T-helper 22 cell (primary cell): ENCODE measurements at regions not wholly inside any gene's neighbourhood (a gene's known extent, or its start where the extent isn't known, plus 50 kb on each side); places are given as distances from the start of the nearest gene placed in this dataset.

Experiments used
- DNase-seq: peaks from one replicate; pipeline ENCODE4 v3.0.0-alpha.2; 2020; ENCODE audit warnings: low read depth

DNA sequence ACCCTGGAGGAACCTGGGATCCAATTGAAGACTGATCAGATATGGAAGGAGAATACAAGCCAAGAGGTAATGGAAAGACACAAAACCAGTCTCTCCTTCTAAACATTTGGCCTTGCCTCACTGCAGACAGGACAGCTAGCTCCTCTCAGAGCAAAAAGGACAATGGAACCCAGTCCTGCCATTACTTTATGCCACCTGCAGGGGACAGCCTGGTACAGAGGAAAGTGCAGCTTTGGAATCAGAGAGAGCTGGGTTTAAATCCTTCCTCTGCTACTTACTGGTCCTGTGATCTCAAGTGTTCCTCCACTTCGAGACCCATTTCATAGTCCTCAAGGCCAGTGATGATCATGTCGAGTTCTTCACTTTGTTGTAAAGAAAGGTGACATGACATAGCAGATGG lies 159.4 kb upstream of the SMAD3 start:
- no peak for DNase-seq

DNA sequence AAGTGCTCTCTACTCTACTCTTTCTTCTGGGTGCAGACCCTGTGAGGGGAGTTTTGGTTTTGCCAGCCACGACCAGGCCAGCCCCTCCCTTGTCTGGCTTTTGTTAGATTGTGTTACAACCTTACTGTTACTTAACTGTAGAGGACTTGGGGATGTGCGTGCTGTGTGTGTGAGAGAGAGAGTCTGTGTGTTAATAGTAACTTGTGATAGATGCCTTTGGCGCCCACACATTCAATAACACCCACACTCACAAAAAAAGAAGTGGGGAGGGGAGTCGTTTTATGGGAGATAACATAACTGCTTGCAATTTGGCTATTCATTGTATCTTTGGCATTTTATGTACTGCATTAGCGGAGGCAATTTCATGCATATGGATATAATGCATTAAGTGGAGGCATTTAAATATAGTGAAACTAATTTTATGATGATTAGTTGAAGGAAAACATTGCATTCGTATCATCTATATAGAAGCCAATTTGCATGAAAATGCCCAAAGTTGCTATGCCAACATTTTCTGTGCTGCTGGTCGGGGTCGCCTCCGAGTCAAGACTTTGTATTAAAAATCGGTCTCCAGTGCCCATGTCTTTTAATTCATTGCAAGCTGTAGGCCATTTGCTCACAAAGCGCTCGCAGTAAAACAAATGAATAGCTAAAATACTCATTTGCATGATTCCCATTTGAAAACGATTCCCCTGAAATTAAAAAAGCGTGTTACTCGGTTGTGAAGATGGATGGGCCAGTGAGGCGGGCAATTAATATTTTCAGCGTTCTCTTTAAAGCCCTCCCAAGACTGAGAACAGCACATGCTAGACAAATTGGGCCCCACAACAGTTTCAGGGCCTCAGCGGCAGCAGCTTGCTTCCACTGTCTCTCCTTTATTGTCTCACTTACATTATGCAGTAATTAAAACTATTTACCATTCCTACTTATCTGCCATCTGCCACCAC lies 158.5 kb upstream of the SMAD3 start:
- DNase-seq, result no peak

DNA sequence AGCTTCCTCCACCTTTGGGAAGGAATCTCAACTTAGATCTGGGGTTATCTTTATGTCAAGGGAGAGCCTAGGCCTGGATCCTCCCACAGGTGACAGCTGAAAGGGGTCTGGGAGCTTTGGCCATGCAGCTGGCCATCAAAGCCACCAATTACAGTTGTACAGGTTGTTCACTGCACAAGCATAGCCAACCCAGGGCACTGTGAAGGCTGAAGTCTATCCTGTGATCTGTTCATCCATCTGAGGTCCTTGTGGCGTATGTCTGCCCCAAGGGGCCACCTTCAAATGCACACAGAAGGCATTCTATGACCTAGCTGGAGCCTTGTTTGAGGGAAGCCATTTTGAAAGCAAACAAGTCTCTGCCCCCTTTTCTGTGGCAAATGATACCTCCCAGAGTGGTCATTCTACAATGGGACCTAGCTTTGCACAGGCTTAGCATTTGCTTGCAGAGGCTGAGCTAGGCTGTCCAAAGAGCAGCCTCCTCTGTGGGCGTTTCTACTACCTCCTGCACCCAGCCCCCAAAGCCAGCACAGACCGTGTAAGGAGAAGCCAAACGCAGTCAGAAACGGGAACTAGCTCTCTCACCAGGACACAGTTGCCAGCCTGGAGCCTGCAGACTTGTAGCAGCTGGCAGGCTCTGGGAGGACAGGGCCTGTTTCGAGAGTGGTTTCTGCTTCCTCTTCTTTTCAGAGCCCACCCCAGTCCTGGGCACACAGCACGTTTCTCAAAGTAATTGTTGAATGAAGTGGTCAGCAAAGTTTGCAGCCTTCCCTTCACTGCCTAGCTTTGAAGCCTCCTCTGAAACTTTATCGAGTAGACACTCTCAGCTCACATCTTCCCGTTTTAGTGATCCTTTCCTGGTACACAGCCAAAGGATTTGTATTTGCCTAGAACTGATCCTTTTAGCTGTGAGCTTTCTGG lies 157.3 kb upstream of the SMAD3 start:
- no peak for DNase-seq

DNA sequence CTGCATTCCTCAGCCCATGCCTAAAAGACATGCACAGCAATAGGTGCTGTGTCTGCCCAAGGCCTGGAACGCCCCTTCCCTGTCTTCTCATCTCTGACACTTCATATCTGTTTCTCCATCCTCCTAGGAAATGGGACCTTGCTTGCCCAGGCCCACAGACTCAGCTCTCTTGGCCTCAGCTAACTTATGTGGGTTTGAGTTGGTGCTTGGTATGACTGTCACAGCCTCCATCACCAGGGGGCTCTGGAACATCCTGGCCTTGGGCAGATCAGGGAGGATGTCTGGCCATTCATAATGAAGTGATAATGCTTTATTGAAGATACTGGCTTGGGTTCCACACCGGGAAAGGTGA lies 156.7 kb upstream of the SMAD3 start:
- DNase-seq, result no peak

DNA sequence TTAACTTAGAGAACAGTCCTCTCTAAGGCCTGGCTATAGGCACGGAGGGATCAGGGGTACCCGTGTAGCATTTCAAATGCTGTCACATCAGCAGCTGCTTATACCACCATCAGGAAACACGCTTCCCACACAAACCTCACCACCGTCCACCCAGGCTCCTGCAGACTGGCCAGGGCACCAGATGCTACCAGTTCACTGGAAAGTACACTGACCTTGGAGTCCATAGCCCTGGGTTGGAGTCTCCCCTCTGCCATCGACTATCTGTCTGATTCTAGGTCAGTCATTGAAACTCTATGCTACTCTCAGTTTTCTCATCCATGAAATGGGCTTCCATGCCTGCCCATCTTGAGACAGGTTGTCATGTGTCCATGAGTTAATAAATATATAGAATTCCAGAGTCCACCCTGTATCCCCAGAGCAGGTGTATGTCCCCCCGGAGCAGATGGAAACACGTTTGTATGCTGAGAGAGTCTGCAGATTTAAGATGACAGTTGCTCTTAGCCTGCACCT lies 156.0 kb upstream of the SMAD3 start:
- no peak for DNase-seq

DNA sequence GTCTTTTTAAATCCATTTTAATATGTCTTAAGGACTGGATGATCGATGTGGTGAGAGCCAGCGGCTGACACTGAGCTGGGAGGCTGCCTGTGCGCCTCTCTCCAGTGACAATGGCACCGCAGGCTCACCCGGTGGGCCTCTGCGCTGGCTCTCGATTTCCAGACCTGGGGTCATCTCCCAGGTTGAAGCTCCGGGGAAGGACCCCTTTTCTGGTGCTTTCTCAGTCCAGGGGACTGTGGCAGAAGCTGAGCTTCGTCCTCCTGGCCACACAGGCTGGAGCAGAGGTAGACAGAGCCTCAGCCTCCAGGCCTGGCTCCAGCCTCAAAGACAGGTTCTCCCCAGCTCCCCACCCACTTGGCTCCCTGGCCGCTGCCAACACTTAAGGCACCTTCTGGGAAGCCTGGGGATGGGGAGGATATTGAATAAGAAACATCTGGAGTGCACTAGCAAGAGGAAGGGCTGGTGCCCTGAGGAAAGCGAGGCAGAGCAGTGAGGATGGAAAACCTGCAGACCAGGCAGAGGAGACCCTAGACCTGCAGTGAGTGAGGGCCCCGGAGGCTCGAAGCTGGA lies 154.2 kb upstream of the SMAD3 start:
- DNase-seq, result no peak

DNA sequence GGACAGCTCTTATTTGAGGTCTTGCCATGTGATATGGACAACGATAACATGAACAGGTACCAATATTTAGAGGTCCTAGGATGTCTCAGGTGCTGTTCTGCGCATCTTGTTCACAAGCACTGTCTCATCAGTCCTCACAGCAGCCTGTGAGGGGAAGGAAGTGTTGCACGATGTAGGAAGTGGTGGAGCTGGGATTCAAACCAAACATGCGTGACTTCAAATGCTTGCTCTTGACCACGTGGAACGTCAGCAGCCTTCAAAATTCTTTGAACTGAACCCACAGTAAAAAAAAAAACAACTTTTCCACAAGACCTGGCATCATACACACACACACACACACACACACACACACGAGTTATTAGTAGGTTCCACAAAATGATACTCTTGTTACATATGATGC lies 153.4 kb upstream of the SMAD3 start:
- peak; percentile 46 for DNase-seq

DNA sequence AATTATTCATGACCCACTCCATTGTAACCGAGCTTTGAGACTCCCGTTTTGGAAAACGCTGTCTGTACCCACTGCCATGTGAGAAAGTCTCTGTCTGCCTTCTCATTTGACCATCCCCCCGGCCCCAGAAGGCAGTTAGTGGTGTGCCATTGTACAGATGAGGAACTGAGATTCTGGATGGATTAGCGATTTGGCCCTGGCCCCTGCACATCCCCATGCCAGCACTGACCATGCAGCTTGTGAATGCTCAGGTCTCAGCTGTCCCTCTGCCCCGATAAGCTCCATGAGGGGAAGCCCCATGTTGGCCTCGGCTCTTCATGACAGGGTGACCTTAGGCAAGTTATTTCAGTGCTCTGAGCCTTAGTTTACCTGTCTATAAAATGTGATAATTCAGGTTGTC lies 153.0 kb upstream of the SMAD3 start:
- no peak for DNase-seq

DNA sequence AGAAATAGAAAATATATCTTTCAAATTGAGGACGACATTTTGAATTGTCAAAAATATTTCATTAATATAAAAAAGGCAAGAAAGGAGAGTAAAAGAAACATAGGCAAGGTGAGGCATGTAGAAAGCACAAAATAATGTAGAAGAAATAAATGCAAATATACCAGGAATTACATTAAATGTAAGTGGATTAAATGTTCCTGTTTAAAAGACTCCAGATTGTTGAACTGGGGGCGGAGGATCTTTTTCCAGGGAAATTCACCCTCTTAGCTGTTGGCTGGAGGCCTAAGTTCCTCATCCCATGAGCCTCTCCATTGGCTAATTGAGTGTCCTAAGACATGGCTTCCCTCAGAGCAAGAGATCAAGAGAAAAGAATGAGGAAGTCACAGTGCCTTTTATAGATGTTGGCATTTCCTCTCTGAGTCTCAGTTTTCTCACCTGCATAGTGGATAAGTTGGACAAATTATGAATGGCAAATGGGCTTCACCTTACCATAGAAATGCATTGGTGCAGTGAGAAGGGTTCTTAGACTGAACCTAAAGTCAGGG lies 147.4 kb upstream of the SMAD3 start:
- DNase-seq, result no peak

DNA sequence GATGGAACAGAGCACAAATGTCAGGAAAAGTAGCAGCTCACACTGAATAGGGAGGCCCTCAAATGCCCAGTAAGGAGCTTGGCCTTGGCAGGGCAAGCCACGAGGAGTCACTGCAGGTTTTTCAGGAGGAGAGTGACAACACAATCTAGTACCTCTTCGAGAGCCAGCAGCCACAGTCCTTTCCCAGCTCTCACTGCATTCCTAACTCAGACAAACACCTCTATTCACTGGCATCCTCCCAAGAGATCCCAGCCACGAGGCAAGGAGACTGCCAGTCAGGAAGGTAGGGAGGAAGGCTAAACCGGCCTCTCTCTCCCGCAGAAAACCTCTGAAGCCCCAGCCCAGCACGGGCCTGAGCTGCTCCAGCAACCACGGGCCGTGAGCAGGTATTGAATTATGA lies 146.0 kb upstream of the SMAD3 start:
- DNase-seq, result no peak

DNA sequence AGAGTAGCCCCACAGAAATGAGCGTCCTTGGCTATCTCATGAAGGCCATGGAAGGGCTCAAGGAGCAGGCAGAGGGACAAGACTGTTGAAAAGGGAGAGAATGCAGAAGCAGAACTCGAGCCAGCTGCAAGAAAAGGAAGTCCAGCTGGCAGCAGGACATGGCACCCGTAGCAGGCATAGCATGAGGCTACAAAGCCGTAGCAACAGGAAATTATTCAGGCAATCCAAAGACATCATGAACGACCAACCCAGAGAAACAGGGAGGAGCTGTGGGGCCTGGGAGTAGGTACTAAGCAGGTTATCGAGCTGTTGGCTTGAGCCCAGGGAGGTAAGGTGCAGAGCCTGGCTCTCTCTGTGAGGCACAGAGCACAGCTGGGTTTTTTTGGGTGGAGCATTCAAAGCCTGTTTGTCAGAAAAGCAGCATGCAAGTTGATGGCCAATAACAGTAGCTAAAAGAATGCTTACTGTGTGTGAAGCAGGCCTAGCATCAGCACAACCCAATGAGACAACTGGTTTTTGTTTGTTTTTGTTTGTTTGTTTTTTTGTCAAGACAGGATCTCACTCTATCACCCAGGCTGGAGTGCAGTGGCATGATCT lies 144.0 kb upstream of the SMAD3 start:
- no peak for DNase-seq

DNA sequence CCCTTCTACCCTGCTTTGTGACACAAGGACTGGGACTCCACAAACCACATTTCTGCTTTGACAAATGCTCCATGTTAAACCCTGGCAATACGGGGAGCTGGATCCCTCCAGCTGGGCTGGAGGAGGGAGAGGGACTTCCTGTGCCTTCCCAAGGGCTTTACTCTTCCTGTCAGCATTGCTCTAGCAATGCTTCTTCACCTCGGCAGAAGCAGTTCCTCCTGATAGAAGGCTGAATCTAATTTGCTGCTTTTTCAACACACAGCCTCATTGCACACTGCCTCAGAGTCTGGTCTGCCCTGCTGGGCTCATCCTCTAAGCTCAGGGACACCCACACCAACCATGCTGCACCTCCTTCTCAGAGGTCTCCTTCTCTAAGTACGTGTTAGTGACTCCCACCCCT lies 142.8 kb upstream of the SMAD3 start:
- DNase-seq, result no peak

DNA sequence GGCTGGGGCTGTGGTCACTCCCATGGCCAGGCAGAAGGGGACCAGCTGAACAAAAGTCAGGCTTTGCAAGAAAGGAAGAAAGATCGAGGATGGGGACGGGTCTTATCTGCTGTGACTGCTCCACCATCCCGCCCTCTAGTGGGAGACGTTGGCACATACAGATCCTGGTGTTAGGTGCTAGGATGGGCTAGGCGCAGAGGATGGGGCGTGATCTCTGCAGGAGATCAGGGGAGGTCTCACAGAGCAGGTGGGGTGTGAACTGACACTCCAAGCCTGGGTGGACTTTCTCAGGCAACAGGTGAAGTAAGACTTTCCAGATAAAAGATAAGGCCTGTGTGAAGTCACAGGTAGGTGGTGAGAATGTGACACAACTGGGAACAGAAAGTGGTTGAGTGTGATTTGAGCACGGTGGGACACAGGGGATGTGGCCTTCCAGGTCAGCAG lies 141.9 kb upstream of the SMAD3 start:
- no peak for DNase-seq

DNA sequence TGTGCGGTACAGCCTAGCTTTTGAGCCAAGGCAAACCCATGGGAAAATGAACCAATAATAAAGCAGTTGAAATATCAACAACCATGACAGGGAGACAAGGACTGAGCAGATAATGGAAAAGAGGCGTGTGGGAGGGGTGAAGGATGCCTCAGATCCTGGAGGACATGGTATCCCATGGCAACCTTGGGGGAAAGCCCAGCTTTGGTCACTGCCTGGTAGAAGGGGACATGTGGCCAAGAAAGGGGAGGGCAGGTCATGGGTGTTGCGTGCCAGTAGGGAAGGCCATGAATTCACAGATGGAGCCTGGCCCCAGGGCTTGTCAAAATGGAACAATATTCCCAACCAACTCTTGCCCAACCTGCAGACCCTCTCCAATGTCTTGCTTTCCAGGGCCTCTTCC lies 140.5 kb upstream of the SMAD3 start:
- no peak for DNase-seq

DNA sequence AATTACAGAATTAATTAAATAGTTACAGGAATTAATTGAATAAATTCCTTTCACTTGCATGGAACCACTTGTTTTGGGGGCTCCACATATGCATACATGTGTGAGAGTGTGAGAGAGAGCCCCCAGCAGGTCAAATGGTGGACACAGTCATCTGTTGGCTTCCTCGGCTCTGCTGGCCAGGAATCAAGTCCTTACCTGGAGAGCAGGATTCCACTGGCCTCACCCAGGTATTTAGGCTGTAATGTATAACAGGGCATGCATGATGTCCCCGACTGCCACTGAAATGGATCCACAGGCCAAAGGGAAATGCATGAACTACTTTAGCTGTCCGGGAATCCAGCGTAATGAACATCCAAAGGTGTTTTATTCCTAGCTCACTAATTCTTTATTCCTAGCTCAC lies 139.7 kb upstream of the SMAD3 start:
- DNase-seq, result no peak

DNA sequence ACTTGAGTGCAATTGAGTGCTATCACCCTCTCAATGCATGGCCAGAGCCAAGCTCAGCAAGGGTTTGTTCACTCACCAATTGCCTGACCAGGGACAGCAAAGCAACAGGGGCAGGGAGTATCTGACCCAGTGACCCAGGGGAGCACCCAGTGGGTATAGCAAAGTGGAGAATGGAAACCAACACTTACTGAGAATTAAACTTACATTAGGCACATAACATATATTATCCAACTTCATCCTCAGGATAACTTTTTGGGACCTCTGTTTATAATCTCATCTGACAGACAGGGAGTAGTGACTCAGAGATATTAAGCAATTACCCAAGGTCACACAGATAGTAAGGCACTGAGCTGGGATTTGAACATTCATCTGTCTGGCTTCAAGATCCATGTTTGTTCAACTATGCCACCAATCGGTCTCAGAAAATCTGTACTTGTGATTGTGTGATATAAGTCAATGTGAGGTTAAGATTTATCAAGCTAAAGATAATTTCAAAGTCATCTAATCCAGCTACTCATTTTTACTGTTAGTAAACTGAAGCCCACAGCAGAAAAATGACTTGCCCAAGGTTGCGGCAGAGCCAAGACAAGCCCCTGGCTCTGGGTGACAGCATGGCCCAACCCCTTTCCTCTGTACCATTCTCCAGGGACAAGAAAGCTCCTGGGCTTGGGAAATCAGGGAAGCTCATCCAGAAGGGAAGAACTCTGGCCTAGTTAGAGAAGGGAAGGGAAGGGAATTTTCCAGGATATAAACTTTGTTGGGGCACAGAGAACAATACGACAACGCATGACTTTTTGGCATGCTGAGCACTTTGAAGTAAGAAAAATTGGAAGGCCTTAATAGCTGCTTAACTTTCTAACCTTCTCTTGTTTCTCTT lies 138.0 kb upstream of the SMAD3 start:
- DNase-seq, result no peak

DNA sequence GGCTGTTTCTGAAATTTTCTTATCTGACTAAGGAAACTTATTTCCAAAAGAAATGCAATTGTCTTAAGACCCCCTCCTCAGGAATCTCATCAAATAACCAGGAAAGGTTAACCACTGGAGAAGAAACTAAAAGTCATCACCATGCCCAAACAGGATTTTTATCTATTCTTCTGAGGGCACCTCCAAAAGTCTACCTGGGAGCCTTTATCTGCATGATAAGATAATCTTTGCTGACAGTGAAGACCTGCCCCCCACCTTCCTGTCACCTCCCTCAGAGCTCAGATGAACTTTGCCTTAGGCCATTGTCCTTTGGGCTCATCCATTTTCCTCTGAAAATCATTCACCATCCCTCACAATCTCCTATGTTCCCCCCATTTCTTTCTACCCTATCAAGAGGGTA lies 137.3 kb upstream of the SMAD3 start:
- no peak for DNase-seq

DNA sequence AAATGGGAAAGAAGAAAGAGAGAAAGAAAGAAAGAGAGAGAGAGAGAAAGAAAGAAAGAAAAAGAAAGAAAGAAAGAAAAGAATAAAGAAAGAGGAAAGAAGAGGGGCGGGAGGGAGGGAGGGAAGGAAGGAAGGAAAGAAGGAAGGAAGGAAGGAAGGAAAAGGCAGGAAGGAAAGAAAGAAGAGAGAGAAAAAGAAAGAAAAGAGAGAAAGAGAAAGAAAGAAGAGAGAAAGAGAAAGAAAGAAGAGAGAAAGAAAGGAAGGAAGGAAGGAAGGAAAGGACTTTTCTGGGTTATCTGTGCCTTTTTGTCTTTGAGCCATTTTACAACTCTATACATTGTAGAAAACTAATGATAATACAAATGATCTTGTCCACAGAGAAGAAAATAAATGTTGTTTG lies 136.6 kb upstream of the SMAD3 start:
- no peak for DNase-seq

DNA sequence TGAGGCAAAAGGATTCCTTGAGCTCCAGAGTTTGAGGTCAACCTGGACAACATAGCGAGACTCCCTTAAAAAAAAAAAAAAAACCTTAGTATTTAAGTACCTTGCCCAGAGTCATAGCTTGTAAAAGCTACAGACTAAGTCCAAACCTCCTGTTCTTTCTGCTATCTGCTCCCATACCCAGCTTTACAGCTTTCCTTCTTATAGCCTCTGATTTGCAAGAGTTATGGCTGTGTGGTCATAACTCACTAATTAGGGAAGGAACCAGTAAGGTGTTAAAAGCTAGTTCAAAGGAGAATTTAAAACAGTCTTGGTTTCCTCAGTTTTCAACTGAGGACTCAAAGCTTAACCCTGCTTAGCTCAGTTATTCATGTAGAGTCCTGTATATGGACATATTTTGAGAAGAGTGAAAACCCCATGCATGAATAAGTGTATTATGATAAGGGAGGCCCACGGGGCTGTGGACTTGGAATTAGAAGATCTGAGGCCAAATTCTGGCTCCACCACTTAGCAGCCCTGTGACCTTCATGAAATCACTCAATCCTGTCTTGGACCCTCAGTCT lies 135.5 kb upstream of the SMAD3 start:
- no peak for DNase-seq
